NOMO-1 treated with dmso at 0.1 percent for 144 hours (cell line): ENCODE measurements at regions not wholly inside any gene's neighbourhood (a gene's known extent, or its start where the extent isn't known, plus 50 kb on each side); places are given as distances from the start of the nearest gene placed in this dataset.

Source experiments
- DNase-seq: peaks from one replicate; lab custom pipeline; 2025; ENCODE audit not compliant: unreplicated experiment; lab: John Stamatoyannopoulos, UW

GRCh38 chr3:31218082-31218481 is 314.6 kb upstream of the STT3B start:
- no peak for DNase-seq

- no peak for DNase-seq
These were observed 313.4 kb upstream of the STT3B start for GRCh38 chr3:31219131-31219843.

GRCh38 chr3:31220431-31220830 is 312.3 kb upstream of the STT3B start:
- DNase-seq: no peak

GRCh38 chr3:31223278-31223677 is 309.4 kb upstream of the STT3B start:
- DNase-seq: no peak

GRCh38 chr3:31224936-31225335 is 307.8 kb upstream of the STT3B start:
- DNase-seq: no peak

- DNase-seq: no peak
These were observed 306.8 kb upstream of the STT3B start for GRCh38 chr3:31225923-31226322.

- DNase-seq: no peak
These were observed 306.4 kb upstream of the STT3B start for GRCh38 chr3:31226346-31226745.

- DNase-seq: peak; percentile 87
These were observed 305.6 kb upstream of the STT3B start for GRCh38 chr3:31227131-31227562.

- no peak for DNase-seq
These were observed 302.1 kb upstream of the STT3B start for GRCh38 chr3:31230425-31231223.

- DNase-seq: peak; percentile 92
These were observed 300.4 kb upstream of the STT3B start for GRCh38 chr3:31232055-31233025.

GRCh38 chr3:31234145-31234544 is 298.6 kb upstream of the STT3B start:
- DNase-seq: peak; percentile 84

- DNase-seq: no peak
These were observed 297.5 kb upstream of the STT3B start for GRCh38 chr3:31235062-31235700.

- DNase-seq: no peak
These were observed 294.8 kb upstream of the STT3B start for GRCh38 chr3:31237887-31238286.

GRCh38 chr3:31240013-31240412 is 292.7 kb upstream of the STT3B start:
- no peak for DNase-seq

- no peak for DNase-seq
These were observed 292.3 kb upstream of the STT3B start for GRCh38 chr3:31240466-31240865.

GRCh38 chr3:31240874-31241273 is 291.9 kb upstream of the STT3B start:
- DNase-seq: no peak

- DNase-seq: no peak
These were observed 291.2 kb upstream of the STT3B start for GRCh38 chr3:31241533-31241932.

GRCh38 chr3:31242026-31242960 is 290.4 kb upstream of the STT3B start:
- DNase-seq: no peak

- DNase-seq: no peak
These were observed 287.6 kb upstream of the STT3B start for GRCh38 chr3:31244929-31245817.
